ENCODE measurements at regions not wholly inside any gene's neighbourhood (a gene's known extent, or its start where the extent isn't known, plus 50 kb on each side); places are given as distances from the start of the nearest gene placed in this dataset.
"Not testable (repeated sequence)": the region's sequence is repeated elsewhere in the genome, so short reads cannot be mapped to it uniquely, and the experiment has no call there.

GRCh38 chr3:162612991-162613390 is 1116.4 kb downstream of the OTOL1 start:
- no peak for DNase-seq (ENCODE audit: extremely low read depth, insufficient read length)
- Histone ChIP-seq H3K27me3 (replicated peaks; ENCODE audit: control insufficient read depth, insufficient read depth, low read length) (no peaks in the 10 kb centered on the region), H3K4me3 (replicated peaks; ENCODE audit: low read depth, low read length) (no peak overlapping the region), H3K36me3 (ENCODE audit: control insufficient read depth, insufficient read depth, low read length) (no peaks in the 10 kb centered on the region)
- TF ChIP-seq CTCF (IDR thresholded peaks at IDR 0.05; ENCODE audit: insufficient read depth, low read length, poor library complexity, severe bottlenecking) = no peak

- DNase-seq (ENCODE audit: extremely low read depth, insufficient read length) = no peak
- Histone ChIP-seq H3K4me3 (replicated peaks; ENCODE audit: low read depth, low read length) (no peak overlapping the region), H3K27me3 (replicated peaks; ENCODE audit: control insufficient read depth, insufficient read depth, low read length) (no peaks in the 10 kb centered on the region), H3K36me3 (ENCODE audit: control insufficient read depth, insufficient read depth, low read length) (no peaks in the 10 kb centered on the region)
- TF ChIP-seq CTCF (IDR thresholded peaks at IDR 0.05; ENCODE audit: insufficient read depth, low read length, poor library complexity, severe bottlenecking) = no peak
Observed at GRCh38 chr3:162626172-162626571, 1129.6 kb downstream of the OTOL1 start.

GRCh38 chr3:162628531-162628930 is 1131.9 kb downstream of the OTOL1 start:
- Histone ChIP-seq H3K27me3 (replicated peaks; ENCODE audit: control insufficient read depth, insufficient read depth, low read length) (no peaks in the 10 kb centered on the region), H3K36me3 (ENCODE audit: control insufficient read depth, insufficient read depth, low read length) (no peaks in the 10 kb centered on the region), H3K4me3 (replicated peaks; ENCODE audit: low read depth, low read length) (no peak overlapping the region)
- no peak for DNase-seq (ENCODE audit: extremely low read depth, insufficient read length)
- no peak for TF ChIP-seq CTCF (IDR thresholded peaks at IDR 0.05; ENCODE audit: insufficient read depth, low read length, poor library complexity, severe bottlenecking)

GRCh38 chr3:162629372-162629771 is 1132.8 kb downstream of the OTOL1 start:
- no peaks in the 10 kb centered on the region for H3K36me3 ChIP-seq (ENCODE audit: control insufficient read depth, insufficient read depth, low read length)
- no peak for DNase-seq (ENCODE audit: extremely low read depth, insufficient read length)
- no peak for TF ChIP-seq CTCF (IDR thresholded peaks at IDR 0.05; ENCODE audit: insufficient read depth, low read length, poor library complexity, severe bottlenecking)
- H3K27me3 ChIP-seq (replicated peaks; ENCODE audit: control insufficient read depth, insufficient read depth, low read length) = no peaks in the 10 kb centered on the region
- no peak overlapping the region for H3K4me3 ChIP-seq (replicated peaks; ENCODE audit: low read depth, low read length)

GRCh38 chr3:162632672-162633071 is 1136.1 kb downstream of the OTOL1 start:
- Histone ChIP-seq H3K36me3 (ENCODE audit: control insufficient read depth, insufficient read depth, low read length) (no peaks in the 10 kb centered on the region), H3K4me3 (replicated peaks; ENCODE audit: low read depth, low read length) (no peak overlapping the region), H3K27me3 (replicated peaks; ENCODE audit: control insufficient read depth, insufficient read depth, low read length) (no peaks in the 10 kb centered on the region)
- no peak for DNase-seq (ENCODE audit: extremely low read depth, insufficient read length)
- TF ChIP-seq CTCF (IDR thresholded peaks at IDR 0.05; ENCODE audit: insufficient read depth, low read length, poor library complexity, severe bottlenecking) = no peak

- not testable (repeated sequence) for DNase-seq (ENCODE audit: extremely low read depth, insufficient read length); H3K27me3 ChIP-seq (replicated peaks; ENCODE audit: control insufficient read depth, insufficient read depth, low read length); H3K4me3 ChIP-seq (replicated peaks; ENCODE audit: low read depth, low read length); H3K36me3 ChIP-seq (ENCODE audit: control insufficient read depth, insufficient read depth, low read length)
Observed at GRCh38 chr3:162640208-162640607, 1143.6 kb downstream of the OTOL1 start.
